ENCODE measurements at regions not wholly inside any gene's neighbourhood (a gene's known extent, or its start where the extent isn't known, plus 50 kb on each side); places are given as distances from the start of the nearest gene placed in this dataset.
"Not testable (repeated sequence)": the region's sequence is repeated elsewhere in the genome, so short reads cannot be mapped to it uniquely, and the experiment has no call there.

DNA sequence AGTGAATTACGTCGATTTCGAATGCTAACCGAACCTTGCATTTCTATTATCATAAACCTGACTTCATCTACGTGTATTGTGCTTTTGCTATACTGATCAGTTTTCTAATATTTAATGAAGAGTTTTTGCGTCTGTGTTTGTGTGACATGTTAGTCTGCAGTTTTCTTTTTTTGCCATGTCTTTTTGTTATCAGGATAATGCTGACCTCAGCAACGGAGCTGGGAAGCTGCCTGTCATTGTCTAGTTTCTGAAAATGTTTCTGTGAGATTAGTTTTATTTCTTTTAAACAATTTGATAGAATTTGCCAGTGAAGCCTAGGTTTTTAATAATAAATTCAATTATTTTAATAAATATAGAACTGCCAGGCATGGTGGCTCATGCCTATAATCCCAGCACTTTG, 139.3 kb downstream of the LAT start:
- TF ChIP-seq, protein P1, sequence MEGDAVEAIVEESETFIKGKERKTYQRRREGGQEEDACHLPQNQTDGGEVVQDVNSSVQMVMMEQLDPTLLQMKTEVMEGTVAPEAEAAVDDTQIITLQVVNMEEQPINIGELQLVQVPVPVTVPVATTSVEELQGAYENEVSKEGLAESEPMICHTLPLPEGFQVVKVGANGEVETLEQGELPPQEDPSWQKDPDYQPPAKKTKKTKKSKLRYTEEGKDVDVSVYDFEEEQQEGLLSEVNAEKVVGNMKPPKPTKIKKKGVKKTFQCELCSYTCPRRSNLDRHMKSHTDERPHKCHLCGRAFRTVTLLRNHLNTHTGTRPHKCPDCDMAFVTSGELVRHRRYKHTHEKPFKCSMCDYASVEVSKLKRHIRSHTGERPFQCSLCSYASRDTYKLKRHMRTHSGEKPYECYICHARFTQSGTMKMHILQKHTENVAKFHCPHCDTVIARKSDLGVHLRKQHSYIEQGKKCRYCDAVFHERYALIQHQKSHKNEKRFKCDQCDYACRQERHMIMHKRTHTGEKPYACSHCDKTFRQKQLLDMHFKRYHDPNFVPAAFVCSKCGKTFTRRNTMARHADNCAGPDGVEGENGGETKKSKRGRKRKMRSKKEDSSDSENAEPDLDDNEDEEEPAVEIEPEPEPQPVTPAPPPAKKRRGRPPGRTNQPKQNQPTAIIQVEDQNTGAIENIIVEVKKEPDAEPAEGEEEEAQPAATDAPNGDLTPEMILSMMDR (IDR thresholded peaks at IDR 0.05): not testable (repeated sequence)
- not testable (repeated sequence) for TF ChIP-seq POLR2A (IDR thresholded peaks at IDR 0.05)

All from uterus (tissue), 2 donors.